ENCODE measurements at regions not wholly inside any gene's neighbourhood (a gene's known extent, or its start where the extent isn't known, plus 50 kb on each side); places are given as distances from the start of the nearest gene placed in this dataset.

DNA sequence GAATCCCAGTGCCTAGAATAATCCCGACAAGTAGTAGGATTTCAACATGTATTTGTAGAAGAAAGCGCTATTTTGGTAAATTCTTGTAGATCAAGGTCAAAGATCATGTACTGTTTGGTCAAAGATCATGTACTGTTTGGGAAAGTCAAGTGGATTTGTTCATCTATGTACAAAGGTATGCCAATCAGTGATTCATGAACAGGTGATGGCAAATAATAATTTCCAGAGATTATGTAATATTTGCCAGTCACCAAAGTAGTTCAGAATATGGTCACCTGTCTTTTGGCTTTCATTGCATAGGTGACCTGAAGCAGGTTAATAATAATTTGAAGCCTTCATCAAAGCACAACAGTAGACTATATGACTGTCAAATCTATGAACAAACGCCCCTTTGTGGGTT is 398.2 kb downstream of the EFNA5 start:
- no peaks in the 10 kb centered on the region for H3K9me3 Mint-ChIP-seq (ENCODE audit: low read depth, unreplicated experiment)
- intact Hi-C loops (cut with micrococcal nuclease; ENCODE audit: unreplicated experiment), result no loop called here
- CTCF ChIA-PET, result interaction anchor here (1.0 kb wide), 1 partner anchor 14 kb away, joined by 3 read pairs; no protein-coding TSS in a partner anchor
- no peaks in the 10 kb centered on the region for H3K36me3 Mint-ChIP-seq (ENCODE audit: insufficient read depth, unreplicated experiment)
- TF ChIP-seq, protein P1, sequence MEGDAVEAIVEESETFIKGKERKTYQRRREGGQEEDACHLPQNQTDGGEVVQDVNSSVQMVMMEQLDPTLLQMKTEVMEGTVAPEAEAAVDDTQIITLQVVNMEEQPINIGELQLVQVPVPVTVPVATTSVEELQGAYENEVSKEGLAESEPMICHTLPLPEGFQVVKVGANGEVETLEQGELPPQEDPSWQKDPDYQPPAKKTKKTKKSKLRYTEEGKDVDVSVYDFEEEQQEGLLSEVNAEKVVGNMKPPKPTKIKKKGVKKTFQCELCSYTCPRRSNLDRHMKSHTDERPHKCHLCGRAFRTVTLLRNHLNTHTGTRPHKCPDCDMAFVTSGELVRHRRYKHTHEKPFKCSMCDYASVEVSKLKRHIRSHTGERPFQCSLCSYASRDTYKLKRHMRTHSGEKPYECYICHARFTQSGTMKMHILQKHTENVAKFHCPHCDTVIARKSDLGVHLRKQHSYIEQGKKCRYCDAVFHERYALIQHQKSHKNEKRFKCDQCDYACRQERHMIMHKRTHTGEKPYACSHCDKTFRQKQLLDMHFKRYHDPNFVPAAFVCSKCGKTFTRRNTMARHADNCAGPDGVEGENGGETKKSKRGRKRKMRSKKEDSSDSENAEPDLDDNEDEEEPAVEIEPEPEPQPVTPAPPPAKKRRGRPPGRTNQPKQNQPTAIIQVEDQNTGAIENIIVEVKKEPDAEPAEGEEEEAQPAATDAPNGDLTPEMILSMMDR (IDR thresholded peaks at IDR 0.05; ENCODE audit: unreplicated experiment), result no peak
- BruUV-seq (replicated peaks), result no TSS peak
- H3K4me3 Mint-ChIP-seq (ENCODE audit: low read depth, unreplicated experiment), result no peak overlapping the region
- no peak overlapping the region for H3K27ac Mint-ChIP-seq (ENCODE audit: unreplicated experiment)
- H3K4me1 Mint-ChIP-seq (ENCODE audit: low read depth, unreplicated experiment), result peaks cover 42% of the 10 kb centered on the region
- no peak for DNase-seq
- H3K27me3 Mint-ChIP-seq (ENCODE audit: unreplicated experiment), result no peaks in the 10 kb centered on the region

DNA sequence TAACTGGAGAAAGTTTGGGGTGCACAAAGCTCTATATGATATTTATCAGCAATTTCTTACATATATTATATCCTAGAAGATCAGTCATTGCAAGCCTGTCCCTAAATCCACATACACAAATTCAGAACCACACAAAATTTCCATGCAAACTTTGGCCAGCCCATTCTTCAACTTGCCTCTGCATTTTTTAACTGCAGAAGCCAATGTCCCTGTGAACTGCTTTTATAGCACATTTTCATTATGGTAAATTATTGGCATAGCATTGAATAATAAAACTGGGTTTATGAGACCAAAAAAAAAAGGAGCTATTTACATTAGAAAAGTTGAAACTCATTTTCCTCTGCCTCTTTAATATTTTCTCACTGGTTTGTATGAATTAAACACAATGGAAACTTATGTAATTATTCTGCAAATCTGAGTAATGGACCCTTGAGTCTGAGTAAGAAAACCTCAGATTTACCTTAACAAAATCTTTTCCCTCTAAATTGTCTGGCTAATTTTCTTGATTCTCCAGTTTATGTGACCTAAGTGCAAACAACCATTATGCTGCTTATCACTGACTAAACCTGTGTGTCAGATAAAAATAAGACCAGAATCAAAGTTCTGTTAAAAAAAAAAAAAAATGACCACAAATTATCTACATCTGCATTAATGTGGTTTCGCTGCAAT is 398.9 kb downstream of the EFNA5 start:
- no peaks in the 10 kb centered on the region for H3K36me3 Mint-ChIP-seq (ENCODE audit: insufficient read depth, unreplicated experiment)
- no peaks in the 10 kb centered on the region for H3K27me3 Mint-ChIP-seq (ENCODE audit: unreplicated experiment)
- H3K4me1 Mint-ChIP-seq (ENCODE audit: low read depth, unreplicated experiment), result peaks cover 42% of the 10 kb centered on the region
- DNase-seq, result no peak
- CTCF ChIA-PET, result no interaction called here
- TF ChIP-seq, protein P1 (IDR thresholded peaks at IDR 0.05; ENCODE audit: unreplicated experiment), result no peak
- BruUV-seq (replicated peaks), result no TSS peak
- no peak overlapping the region for H3K4me3 Mint-ChIP-seq (ENCODE audit: low read depth, unreplicated experiment)
- intact Hi-C loops (cut with micrococcal nuclease; ENCODE audit: unreplicated experiment), result no loop called here
- H3K9me3 Mint-ChIP-seq (ENCODE audit: low read depth, unreplicated experiment), result no peaks in the 10 kb centered on the region
- no peak overlapping the region for H3K27ac Mint-ChIP-seq (ENCODE audit: unreplicated experiment)

DNA sequence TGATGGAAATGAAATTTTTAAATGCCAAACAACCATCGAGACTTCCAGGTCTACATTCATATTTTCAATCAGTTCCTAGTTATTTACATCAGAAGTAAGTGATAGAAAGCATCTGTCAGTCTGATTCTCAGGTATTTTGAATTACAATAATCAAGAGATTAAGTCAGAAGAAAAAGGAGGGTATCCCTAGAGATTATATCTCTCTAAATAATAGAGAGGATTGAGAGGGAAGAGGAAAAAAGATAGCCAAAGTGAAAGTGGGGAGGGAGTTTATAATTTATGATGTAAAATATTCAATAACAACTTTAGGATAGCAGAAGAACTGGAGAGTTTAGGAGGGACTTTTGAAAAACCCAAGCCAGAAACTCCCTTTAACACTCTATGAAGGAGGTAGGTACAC is 400.2 kb downstream of the EFNA5 start:
- H3K4me1 Mint-ChIP-seq (ENCODE audit: low read depth, unreplicated experiment), result peaks cover 36% of the 10 kb centered on the region
- no TSS peak for BruUV-seq (replicated peaks)
- H3K4me3 Mint-ChIP-seq (ENCODE audit: low read depth, unreplicated experiment), result no peak overlapping the region
- no peak for DNase-seq
- TF ChIP-seq, protein P1 (IDR thresholded peaks at IDR 0.05; ENCODE audit: unreplicated experiment), result no peak
- intact Hi-C loops (cut with micrococcal nuclease; ENCODE audit: unreplicated experiment), result no loop called here
- no peaks in the 10 kb centered on the region for H3K27me3 Mint-ChIP-seq (ENCODE audit: unreplicated experiment)
- no peak overlapping the region for H3K27ac Mint-ChIP-seq (ENCODE audit: unreplicated experiment)
- no peaks in the 10 kb centered on the region for H3K36me3 Mint-ChIP-seq (ENCODE audit: insufficient read depth, unreplicated experiment)
- no peaks in the 10 kb centered on the region for H3K9me3 Mint-ChIP-seq (ENCODE audit: low read depth, unreplicated experiment)
- CTCF ChIA-PET, result no interaction called here

DNA sequence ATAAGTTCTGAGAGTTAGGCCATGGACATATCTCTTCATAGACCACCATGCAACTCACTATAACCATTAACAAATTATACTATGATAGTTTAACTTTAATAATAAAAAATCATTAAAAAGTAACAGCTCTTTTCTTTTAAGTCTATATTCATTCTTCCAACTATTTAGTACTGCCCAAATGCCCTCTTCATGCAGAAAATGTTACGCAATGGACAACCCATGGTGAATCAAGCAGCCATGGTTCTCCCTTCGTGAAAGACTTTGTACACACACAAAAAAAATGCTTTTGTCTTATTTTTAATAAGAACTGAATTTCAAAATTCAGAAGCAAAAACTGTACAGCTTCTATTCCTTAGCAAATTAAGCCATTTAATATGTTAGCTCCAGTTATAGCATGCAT is 401.1 kb downstream of the EFNA5 start:
- CTCF ChIA-PET, result no interaction called here
- Mint-ChIP-seq H3K27ac (ENCODE audit: unreplicated experiment) (no peak overlapping the region), H3K4me3 (ENCODE audit: low read depth, unreplicated experiment) (no peak overlapping the region), H3K9me3 (ENCODE audit: low read depth, unreplicated experiment) (no peaks in the 10 kb centered on the region), H3K4me1 (ENCODE audit: low read depth, unreplicated experiment) (peaks cover 27% of the 10 kb centered on the region), H3K27me3 (ENCODE audit: unreplicated experiment) (no peaks in the 10 kb centered on the region), H3K36me3 (ENCODE audit: insufficient read depth, unreplicated experiment) (no peaks in the 10 kb centered on the region)
- TF ChIP-seq, protein P1 (IDR thresholded peaks at IDR 0.05; ENCODE audit: unreplicated experiment), result no peak
- no TSS peak for BruUV-seq (replicated peaks)
- no peak for DNase-seq
- intact Hi-C loops (cut with micrococcal nuclease; ENCODE audit: unreplicated experiment), result no loop called here

Measured in Calu3 (cell line).